ENCODE measurements at regions not wholly inside any gene's neighbourhood (a gene's known extent, or its start where the extent isn't known, plus 50 kb on each side); places are given as distances from the start of the nearest gene placed in this dataset.

GRCh38 chr5:63687854-63688516, 274.3 kb downstream of the HTR1A start:
- no peak for TF ChIP-seq CTCF (IDR thresholded peaks at IDR 0.05; ENCODE audit: poor library complexity, severe bottlenecking)
- TF ChIP-seq RAD21 (conservative IDR thresholded peaks at IDR 0.05) = no peak
- no peak for TF ChIP-seq EP300 (conservative IDR thresholded peaks at IDR 0.05; ENCODE audit: poor library complexity, severe bottlenecking)
- no peak for TF ChIP-seq EZH2 (IDR thresholded peaks at IDR 0.05; ENCODE audit: borderline replicate concordance, insufficient read depth, low read length, poor library complexity, severe bottlenecking)
- no peak for TF ChIP-seq TAF1 (IDR thresholded peaks at IDR 0.05; ENCODE audit: low read depth)
- no peak for TF ChIP-seq MXI1 (conservative IDR thresholded peaks at IDR 0.05; ENCODE audit: poor library complexity, severe bottlenecking)
- no peak for TF ChIP-seq POLR2AphosphoS5 (IDR thresholded peaks at IDR 0.05)
- TF ChIP-seq, protein P1, sequence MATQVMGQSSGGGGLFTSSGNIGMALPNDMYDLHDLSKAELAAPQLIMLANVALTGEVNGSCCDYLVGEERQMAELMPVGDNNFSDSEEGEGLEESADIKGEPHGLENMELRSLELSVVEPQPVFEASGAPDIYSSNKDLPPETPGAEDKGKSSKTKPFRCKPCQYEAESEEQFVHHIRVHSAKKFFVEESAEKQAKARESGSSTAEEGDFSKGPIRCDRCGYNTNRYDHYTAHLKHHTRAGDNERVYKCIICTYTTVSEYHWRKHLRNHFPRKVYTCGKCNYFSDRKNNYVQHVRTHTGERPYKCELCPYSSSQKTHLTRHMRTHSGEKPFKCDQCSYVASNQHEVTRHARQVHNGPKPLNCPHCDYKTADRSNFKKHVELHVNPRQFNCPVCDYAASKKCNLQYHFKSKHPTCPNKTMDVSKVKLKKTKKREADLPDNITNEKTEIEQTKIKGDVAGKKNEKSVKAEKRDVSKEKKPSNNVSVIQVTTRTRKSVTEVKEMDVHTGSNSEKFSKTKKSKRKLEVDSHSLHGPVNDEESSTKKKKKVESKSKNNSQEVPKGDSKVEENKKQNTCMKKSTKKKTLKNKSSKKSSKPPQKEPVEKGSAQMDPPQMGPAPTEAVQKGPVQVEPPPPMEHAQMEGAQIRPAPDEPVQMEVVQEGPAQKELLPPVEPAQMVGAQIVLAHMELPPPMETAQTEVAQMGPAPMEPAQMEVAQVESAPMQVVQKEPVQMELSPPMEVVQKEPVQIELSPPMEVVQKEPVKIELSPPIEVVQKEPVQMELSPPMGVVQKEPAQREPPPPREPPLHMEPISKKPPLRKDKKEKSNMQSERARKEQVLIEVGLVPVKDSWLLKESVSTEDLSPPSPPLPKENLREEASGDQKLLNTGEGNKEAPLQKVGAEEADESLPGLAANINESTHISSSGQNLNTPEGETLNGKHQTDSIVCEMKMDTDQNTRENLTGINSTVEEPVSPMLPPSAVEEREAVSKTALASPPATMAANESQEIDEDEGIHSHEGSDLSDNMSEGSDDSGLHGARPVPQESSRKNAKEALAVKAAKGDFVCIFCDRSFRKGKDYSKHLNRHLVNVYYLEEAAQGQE (IDR thresholded peaks at IDR 0.05; ENCODE audit: borderline replicate concordance) = no peak
- TF ChIP-seq SMC3 (conservative IDR thresholded peaks at IDR 0.05; ENCODE audit: poor library complexity) = no peak
- Histone ChIP-seq H3K27ac (ENCODE audit: low read length) (no peak overlapping the region), H2AFZ (ENCODE audit: low read depth, low read length) (no peak overlapping the region), H4K20me1 (ENCODE audit: insufficient read depth) (no peaks in the 10 kb centered on the region), H3K36me3 (ENCODE audit: insufficient read depth, low read length) (no peaks in the 10 kb centered on the region), H3K79me2 (replicated peaks; ENCODE audit: insufficient read depth, low read length) (no peaks in the 10 kb centered on the region), H3K4me3 (ENCODE audit: low read length) (no peak overlapping the region), H3F3A (ENCODE audit: insufficient read depth, low read length, poor library complexity, severe bottlenecking) (no peaks in the 10 kb centered on the region), H3K27me3 (ENCODE audit: insufficient read depth, low read depth, low read length) (no peaks in the 10 kb centered on the region), H3K9ac (ENCODE audit: low read length) (no peak overlapping the region), H3K9me3 (ENCODE audit: low read length) (no peaks in the 10 kb centered on the region), H3K4me2 (ENCODE audit: low read length) (no peak overlapping the region), H3K9me2 (ENCODE audit: insufficient read depth, low read length) (no peaks in the 10 kb centered on the region)

- Histone ChIP-seq H3K9me3 (ENCODE audit: low read length) (no peaks in the 10 kb centered on the region), H3F3A (ENCODE audit: insufficient read depth, low read length, poor library complexity, severe bottlenecking) (no peaks in the 10 kb centered on the region), H3K9me2 (ENCODE audit: insufficient read depth, low read length) (no peaks in the 10 kb centered on the region), H3K4me2 (ENCODE audit: low read length) (no peak overlapping the region), H3K36me3 (ENCODE audit: insufficient read depth, low read length) (no peaks in the 10 kb centered on the region), H2AFZ (ENCODE audit: low read depth, low read length) (no peak overlapping the region), H3K4me3 (ENCODE audit: low read length) (no peak overlapping the region), H3K79me2 (replicated peaks; ENCODE audit: insufficient read depth, low read length) (no peaks in the 10 kb centered on the region), H3K9ac (ENCODE audit: low read length) (no peak overlapping the region), H3K27me3 (ENCODE audit: insufficient read depth, low read depth, low read length) (no peaks in the 10 kb centered on the region), H3K27ac (ENCODE audit: low read length) (no peak overlapping the region), H4K20me1 (ENCODE audit: insufficient read depth) (no peaks in the 10 kb centered on the region)
- no peak for TF ChIP-seq POLR2AphosphoS5 (IDR thresholded peaks at IDR 0.05)
- TF ChIP-seq, protein P1 (IDR thresholded peaks at IDR 0.05; ENCODE audit: borderline replicate concordance) = no peak
These were observed 275.3 kb downstream of the HTR1A start for GRCh38 chr5:63686938-63687337.
